Nephron progenitor cell (in vitro differentiated cells): ENCODE measurements at regions not wholly inside any gene's neighbourhood (a gene's known extent, or its start where the extent isn't known, plus 50 kb on each side); places are given as distances from the start of the nearest gene placed in this dataset.

ENCODE experiments used
- DNase-seq: peaks from one replicate; pipeline ENCODE4 v3.0.0; 2021
- H3K27ac Mint-ChIP-seq: 2 replicates; pipeline ENCODE4 v1.8.0; 2021; ENCODE audit warnings: mild to moderate bottlenecking, moderate library complexity, mixed read lengths
- H3K27me3 Mint-ChIP-seq: 2 replicates; pipeline ENCODE4 v1.8.0; 2021; ENCODE audit warnings: mild to moderate bottlenecking, low read depth, mixed read lengths; ENCODE audit not compliant: poor library complexity
- H3K36me3 Mint-ChIP-seq: 2 replicates; pipeline ENCODE4 v1.8.0; 2021; ENCODE audit warnings: low read depth, mixed read lengths
- H3K4me1 Mint-ChIP-seq: 2 replicates; pipeline ENCODE4 v1.8.0; 2021; ENCODE audit warnings: mixed read lengths
- H3K4me3 Mint-ChIP-seq: 2 replicates; pipeline ENCODE4 v1.8.0; 2021; ENCODE audit warnings: mild to moderate bottlenecking, moderate library complexity, mixed read lengths
- H3K9me3 Mint-ChIP-seq: 2 replicates; pipeline ENCODE4 v1.8.0; 2021; ENCODE audit warnings: mild to moderate bottlenecking, moderate library complexity, mixed read lengths
- TF ChIP-seq, protein P1 (sequence below): fragments of 200-600 bp; sonication (generic); IDR thresholded peaks from 2 replicates; pipeline ENCODE4 v1.5.0; 2021; ENCODE audit warnings: antibody characterized with exemption

DNA sequence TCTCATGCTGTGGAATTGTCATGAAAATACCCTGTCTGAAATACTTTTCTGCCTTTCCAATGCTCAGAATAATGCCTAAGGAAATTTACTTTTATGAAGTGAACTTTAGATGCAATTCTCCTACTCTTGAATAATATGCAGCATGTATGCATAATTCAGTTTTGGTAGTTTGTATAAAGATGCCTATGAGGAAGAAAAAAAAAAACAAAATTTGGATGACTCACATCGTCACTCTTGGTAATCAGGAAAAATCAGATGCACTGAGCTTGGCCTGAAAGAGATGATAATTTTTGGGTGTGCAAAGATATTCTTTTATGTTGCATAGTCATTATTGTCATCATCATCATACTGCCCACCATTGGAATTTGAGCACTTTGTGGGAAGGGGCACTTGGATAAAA lies 382.1 kb downstream of the ANKRD7 start:
- TF ChIP-seq, protein P1, sequence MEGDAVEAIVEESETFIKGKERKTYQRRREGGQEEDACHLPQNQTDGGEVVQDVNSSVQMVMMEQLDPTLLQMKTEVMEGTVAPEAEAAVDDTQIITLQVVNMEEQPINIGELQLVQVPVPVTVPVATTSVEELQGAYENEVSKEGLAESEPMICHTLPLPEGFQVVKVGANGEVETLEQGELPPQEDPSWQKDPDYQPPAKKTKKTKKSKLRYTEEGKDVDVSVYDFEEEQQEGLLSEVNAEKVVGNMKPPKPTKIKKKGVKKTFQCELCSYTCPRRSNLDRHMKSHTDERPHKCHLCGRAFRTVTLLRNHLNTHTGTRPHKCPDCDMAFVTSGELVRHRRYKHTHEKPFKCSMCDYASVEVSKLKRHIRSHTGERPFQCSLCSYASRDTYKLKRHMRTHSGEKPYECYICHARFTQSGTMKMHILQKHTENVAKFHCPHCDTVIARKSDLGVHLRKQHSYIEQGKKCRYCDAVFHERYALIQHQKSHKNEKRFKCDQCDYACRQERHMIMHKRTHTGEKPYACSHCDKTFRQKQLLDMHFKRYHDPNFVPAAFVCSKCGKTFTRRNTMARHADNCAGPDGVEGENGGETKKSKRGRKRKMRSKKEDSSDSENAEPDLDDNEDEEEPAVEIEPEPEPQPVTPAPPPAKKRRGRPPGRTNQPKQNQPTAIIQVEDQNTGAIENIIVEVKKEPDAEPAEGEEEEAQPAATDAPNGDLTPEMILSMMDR: no peak
- Mint-ChIP-seq H3K4me1 (no peaks in the 10 kb centered on the region), H3K27me3 (no peaks in the 10 kb centered on the region), H3K4me3 (no peak overlapping the region), H3K27ac (no peak overlapping the region), H3K36me3 (no peaks in the 10 kb centered on the region), H3K9me3 (no peaks in the 10 kb centered on the region)
- DNase-seq: no peak

DNA sequence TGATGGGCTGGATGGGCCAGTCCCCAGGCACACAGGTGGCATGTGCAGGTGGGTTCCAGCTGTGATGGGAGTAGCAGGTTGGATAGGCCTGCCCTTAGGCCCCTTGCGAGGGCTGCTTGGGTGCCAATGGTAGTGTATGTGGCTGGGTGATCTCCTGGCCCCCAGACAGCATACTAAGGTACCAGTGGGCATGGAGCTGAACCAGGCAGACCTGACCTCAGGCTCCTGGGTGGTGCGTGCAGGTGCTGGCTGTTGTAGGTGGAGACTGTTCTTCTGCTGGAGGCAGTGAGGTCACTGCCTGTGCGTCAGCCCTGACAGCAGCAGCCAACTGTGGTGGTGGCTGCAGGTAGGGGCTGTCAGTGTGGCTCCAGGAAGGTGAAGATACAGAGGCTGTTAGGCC lies 384.7 kb downstream of the ANKRD7 start:
- Mint-ChIP-seq H3K27me3 (no peaks in the 10 kb centered on the region), H3K27ac (no peak overlapping the region), H3K9me3 (no peaks in the 10 kb centered on the region), H3K4me3 (no peak overlapping the region), H3K4me1 (no peaks in the 10 kb centered on the region), H3K36me3 (no peaks in the 10 kb centered on the region)
- TF ChIP-seq, protein P1: no peak
- DNase-seq: no peak

- no peak for DNase-seq
- no peak overlapping the region for H3K4me3 Mint-ChIP-seq
- TF ChIP-seq, protein P1: no peak
- no peaks in the 10 kb centered on the region for H3K36me3 Mint-ChIP-seq
- no peaks in the 10 kb centered on the region for H3K9me3 Mint-ChIP-seq
- no peak overlapping the region for H3K27ac Mint-ChIP-seq
- no peaks in the 10 kb centered on the region for H3K4me1 Mint-ChIP-seq
- no peaks in the 10 kb centered on the region for H3K27me3 Mint-ChIP-seq
Measured at GRCh38 chr7:118615681-118616080, 391.2 kb downstream of the ANKRD7 start.

DNA sequence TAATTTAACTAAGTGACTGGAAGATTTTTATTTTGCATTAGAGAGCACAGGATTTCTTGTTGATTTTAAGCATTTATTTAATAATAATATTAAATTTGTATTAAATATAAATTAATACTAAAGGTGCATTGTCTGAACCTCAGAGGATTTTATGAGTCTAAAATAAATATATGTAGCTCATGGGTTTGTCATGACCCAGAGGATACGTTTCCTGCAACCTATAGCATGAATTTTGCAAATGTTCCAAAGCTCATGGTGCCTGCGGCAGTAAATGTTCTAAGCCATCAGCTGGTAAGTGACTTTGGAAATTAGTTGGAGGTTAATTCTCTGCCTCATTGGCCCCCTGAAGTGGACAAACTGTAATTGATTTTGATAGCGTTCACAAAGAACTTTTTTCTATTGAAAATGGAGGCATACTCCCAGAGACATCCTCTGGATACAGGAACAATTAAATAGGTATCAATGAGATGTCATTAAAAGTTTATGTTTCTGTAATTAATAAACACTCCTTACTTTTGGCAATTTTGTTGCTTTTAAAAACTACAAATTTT lies 397.4 kb downstream of the ANKRD7 start:
- DNase-seq: no peak
- Mint-ChIP-seq H3K9me3 (peaks cover 3% of the 10 kb centered on the region), H3K27ac (no peak overlapping the region), H3K4me1 (peaks cover 6% of the 10 kb centered on the region), H3K4me3 (no peak overlapping the region), H3K27me3 (no peaks in the 10 kb centered on the region), H3K36me3 (peaks cover 2% of the 10 kb centered on the region)
- TF ChIP-seq, protein P1: no peak

DNA sequence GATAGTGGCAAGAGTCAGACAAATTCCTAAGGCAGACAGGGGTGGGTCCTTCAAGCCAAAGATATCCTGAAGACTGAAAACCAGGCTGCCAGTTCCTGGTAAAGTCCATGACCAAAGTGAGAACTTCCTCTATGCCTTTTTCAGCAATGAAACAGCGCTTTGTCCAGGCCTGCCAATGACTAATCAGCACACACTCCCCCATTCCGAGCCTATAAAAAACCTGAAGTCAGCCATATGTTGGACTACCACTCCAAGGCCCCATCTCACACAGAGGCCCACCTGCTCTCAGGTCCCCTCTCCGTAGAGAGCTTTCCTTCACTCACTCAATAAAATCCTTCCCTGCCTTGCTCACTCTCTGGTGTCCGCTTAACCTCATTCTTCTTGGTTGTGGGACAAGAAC lies 402.2 kb downstream of the ANKRD7 start:
- Mint-ChIP-seq H3K4me3 (no peak overlapping the region), H3K27ac (no peak overlapping the region), H3K9me3 (peaks cover 9% of the 10 kb centered on the region), H3K36me3 (peaks cover 6% of the 10 kb centered on the region), H3K4me1 (peaks cover 6% of the 10 kb centered on the region), H3K27me3 (no peaks in the 10 kb centered on the region)
- TF ChIP-seq, protein P1: no peak
- DNase-seq: no peak

GRCh38 chr7:118627467-118627866 lies 403.0 kb downstream of the ANKRD7 start:
- no peak for DNase-seq
- TF ChIP-seq, protein P1: no peak
- Mint-ChIP-seq H3K4me1 (peaks cover 6% of the 10 kb centered on the region), H3K27ac (no peak overlapping the region), H3K9me3 (peaks cover 9% of the 10 kb centered on the region), H3K36me3 (peaks cover 6% of the 10 kb centered on the region), H3K4me3 (no peak overlapping the region), H3K27me3 (no peaks in the 10 kb centered on the region)
